PC-9 (cell line): ENCODE measurements at regions not wholly inside any gene's neighbourhood (a gene's known extent, or its start where the extent isn't known, plus 50 kb on each side); places are given as distances from the start of the nearest gene placed in this dataset.

Experiments
- EZH2 ChIP-seq: fragments of 200-600 bp; sonication (generic); IDR thresholded peaks from 2 replicates; pipeline ENCODE4 v1.8.0; 2017; ENCODE audit warnings: antibody characterized with exemption, low read depth
- TF ChIP-seq, protein P1 (sequence below): fragments of 200-600 bp; sonication (generic); conservative IDR thresholded peaks from 2 replicates; pipeline ENCODE4 v1.6.1; 2017; ENCODE audit warnings: mixed run types, antibody characterized with exemption, mild to moderate bottlenecking, moderate library complexity

DNA sequence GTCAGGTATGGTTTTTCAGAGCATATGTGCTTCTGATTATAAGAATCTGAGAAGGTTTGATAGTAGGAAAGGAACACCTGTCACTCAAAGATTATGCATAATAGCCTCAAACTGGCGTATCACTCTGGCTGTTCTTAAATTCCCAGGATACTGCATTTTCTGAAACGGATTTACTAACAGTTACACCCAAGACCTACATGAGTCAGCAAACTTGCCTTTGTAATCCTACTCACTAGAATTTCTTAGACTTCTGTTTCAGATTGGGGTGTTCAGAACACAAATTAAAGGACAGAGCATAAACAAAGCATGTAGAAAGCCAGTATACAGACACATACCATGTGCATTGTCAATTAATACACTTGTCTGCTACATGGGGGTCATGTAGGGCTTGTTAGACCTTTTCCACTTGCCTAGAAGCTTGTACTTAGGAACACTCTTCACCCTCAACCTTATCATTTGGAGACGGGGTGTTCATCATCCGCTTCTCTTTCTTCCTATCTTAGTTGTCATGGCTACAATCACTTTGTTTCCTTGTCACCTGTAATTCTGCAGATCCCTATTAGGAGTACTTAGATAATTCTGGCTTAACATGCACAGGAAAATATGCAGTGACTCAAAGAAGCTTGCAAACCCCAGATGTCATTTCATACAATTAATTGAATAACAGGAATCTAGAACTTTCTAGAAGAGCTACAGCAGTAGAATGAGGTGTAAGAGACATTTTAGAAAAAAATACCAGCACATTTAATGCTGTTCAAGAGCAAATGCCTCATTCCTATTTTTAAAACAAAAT is 593.0 kb upstream of the TENM3 start:
- no peak for TF ChIP-seq EZH2
- TF ChIP-seq, protein P1, sequence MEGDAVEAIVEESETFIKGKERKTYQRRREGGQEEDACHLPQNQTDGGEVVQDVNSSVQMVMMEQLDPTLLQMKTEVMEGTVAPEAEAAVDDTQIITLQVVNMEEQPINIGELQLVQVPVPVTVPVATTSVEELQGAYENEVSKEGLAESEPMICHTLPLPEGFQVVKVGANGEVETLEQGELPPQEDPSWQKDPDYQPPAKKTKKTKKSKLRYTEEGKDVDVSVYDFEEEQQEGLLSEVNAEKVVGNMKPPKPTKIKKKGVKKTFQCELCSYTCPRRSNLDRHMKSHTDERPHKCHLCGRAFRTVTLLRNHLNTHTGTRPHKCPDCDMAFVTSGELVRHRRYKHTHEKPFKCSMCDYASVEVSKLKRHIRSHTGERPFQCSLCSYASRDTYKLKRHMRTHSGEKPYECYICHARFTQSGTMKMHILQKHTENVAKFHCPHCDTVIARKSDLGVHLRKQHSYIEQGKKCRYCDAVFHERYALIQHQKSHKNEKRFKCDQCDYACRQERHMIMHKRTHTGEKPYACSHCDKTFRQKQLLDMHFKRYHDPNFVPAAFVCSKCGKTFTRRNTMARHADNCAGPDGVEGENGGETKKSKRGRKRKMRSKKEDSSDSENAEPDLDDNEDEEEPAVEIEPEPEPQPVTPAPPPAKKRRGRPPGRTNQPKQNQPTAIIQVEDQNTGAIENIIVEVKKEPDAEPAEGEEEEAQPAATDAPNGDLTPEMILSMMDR, result no peak
